Astrocyte of the cerebellum (primary cell): ENCODE measurements at regions not wholly inside any gene's neighbourhood (a gene's known extent, or its start where the extent isn't known, plus 50 kb on each side); places are given as distances from the start of the nearest gene placed in this dataset.
A peak's percentile ranks its signal among the peaks of the same experiment; 100 is the strongest.
"Not testable (repeated sequence)": the region's sequence is repeated elsewhere in the genome, so short reads cannot be mapped to it uniquely, and the experiment has no call there.

ENCODE experiments used
- DNase-seq: peaks from one replicate; pipeline ENCODE4 v3.0.0-alpha.2; 2011; ENCODE audit warnings: low read depth
- H3K4me3 ChIP-seq: 2 replicates; pipeline ENCODE4 v1.5.1; 2011; ENCODE audit warnings: mild to moderate bottlenecking, low read depth, low read length, moderate library complexity
- in situ Hi-C: cut with HindIII; loops from 2 replicates; pipeline ENCODE4 v1.10.0; 2017; ENCODE audit warnings: low sequenced_read_pairs
- TF ChIP-seq, protein P1 (sequence below): IDR thresholded peaks from 2 replicates; pipeline ENCODE4 v1.5.1; 2012; ENCODE audit warnings: low read length, low read depth, moderate library complexity, mild to moderate bottlenecking; ENCODE audit errors: missing control alignments

DNA sequence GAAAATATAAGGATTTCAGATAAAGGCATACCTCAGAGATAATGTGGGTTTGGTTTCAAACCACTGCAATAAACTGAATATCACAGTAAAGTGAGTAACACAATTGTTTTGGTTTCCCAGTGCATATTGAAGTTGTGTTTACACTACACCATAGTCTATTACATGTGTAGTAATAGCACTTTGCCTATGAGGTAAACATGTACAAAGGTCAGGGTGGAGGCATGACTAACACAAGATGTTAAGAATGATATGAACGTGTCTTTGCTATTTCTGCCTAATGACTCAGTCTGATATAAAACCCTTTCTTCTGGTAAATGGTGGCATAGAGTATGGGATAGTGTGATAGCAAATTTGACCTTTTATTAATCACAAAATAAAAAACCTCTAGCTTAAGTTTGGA lies 621.5 kb upstream of the ADGRL2 start:
- in situ Hi-C loops = no loop called here
- DNase-seq = no peak
- no peak overlapping the region for H3K4me3 ChIP-seq
- TF ChIP-seq, protein P1, sequence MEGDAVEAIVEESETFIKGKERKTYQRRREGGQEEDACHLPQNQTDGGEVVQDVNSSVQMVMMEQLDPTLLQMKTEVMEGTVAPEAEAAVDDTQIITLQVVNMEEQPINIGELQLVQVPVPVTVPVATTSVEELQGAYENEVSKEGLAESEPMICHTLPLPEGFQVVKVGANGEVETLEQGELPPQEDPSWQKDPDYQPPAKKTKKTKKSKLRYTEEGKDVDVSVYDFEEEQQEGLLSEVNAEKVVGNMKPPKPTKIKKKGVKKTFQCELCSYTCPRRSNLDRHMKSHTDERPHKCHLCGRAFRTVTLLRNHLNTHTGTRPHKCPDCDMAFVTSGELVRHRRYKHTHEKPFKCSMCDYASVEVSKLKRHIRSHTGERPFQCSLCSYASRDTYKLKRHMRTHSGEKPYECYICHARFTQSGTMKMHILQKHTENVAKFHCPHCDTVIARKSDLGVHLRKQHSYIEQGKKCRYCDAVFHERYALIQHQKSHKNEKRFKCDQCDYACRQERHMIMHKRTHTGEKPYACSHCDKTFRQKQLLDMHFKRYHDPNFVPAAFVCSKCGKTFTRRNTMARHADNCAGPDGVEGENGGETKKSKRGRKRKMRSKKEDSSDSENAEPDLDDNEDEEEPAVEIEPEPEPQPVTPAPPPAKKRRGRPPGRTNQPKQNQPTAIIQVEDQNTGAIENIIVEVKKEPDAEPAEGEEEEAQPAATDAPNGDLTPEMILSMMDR = no peak

DNA sequence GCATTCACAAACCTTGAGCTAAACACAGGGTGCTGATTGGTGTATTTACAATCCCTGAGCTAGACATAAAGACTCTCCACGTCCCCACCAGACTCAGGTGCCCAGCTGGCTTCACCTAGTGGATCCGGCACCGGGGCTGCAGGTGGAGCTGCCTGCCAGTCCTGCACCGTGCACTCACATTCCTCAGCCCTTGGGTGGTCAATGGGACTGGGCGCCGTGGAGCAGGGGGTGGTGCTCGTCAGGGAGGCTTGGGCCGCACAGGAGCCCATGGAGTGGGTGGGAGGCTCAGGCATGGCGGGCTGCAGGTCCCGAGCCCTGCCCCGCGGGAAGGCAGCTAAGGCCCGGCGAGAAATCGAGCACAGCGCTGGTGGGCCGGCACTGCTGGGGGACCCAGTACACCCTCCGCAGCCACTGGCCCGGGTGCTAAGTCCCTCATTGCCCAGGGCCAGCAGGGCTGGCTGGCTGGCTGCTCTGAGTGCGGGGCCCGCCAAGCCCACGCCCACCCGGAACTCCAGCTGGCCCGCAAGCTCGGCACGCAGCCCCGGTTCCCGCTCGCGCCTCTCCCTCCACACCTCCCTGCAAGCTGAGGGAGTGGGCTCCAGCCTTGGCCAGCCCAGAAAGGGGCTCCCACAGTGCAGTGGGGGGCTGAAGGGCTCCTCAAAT lies 622.2 kb upstream of the ADGRL2 start:
- H3K4me3 ChIP-seq, DNase-seq, in situ Hi-C loops: not testable (repeated sequence)

DNA sequence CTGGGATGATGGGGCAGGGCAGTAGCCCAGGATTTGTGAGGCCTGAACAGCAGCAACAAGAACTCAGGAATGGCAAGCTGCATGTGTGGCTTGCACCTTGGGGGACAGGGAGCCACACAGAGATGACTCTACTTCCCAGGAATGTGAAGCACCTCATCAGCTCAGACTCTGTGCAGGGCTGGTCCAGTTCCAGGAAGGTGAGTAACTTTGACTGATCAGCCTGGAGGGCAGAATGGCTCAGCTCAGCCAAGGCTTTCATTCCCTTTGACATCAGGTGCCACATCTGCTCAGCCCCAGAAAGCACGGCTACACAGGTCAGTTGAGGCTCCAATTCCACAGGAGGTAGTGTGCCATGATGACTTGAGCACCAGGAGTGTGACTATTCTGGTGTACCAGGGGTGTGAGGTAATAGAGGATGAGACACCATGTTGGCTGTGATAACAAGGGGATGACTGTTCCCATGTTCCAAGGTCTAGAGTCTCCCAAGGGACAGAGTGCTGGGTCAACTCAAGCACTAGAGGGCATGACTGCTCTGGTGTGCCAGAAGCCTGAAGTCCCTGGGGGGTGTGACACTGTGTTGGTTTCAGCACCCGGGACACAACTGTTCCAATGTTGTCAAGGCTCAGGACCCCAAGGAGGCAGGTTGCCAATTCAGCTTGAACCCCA lies 625.8 kb upstream of the ADGRL2 start:
- in situ Hi-C loops = no loop called here
- no peak overlapping the region for H3K4me3 ChIP-seq
- TF ChIP-seq, protein P1 = no peak
- DNase-seq = peak; percentile 53

DNA sequence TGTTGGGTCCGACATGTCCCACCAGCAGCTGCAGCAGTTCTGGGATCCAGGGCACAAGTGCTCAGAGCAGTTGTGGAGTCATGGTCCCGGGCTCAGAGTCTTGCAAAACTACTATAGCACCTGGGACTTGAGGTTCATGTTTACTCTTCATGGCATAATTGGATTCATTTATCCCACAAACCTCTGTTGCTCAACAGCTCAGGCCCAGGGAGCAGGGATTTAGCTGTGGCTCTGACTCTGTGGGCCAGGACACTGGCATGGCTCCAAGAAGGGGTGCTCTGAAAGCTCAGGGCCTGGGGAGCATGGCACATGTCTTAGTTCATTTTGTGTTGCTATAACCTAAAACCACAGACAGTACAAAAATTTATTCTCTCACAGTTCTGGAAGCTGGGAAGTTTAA lies 626.7 kb upstream of the ADGRL2 start:
- TF ChIP-seq, protein P1 = no peak
- DNase-seq = no peak
- no peak overlapping the region for H3K4me3 ChIP-seq

DNA sequence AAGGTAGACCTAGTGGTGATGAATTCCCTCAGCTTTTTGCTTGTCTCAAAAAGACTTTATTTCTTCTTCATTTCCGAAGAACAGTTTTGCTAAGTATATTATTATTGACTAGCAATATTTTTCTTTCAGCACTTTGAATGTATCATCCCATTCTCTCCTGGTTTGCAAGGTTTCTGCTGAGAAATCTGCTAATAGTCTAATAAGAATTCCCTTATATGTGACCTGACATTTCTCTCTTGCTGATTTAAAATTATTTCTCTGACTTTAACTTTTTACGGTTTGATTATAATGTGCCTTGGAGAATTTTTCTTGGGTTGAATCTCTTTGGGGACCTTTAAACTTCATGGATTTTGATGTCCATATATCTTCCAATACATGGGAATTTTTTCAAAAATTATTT lies 628.3 kb upstream of the ADGRL2 start:
- H3K4me3 ChIP-seq = no peak overlapping the region
- in situ Hi-C loops = no loop called here
- DNase-seq = no peak
- TF ChIP-seq, protein P1 = no peak

More for the DNA sequence above, 626.7 kb upstream of the ADGRL2 start:
- in situ Hi-C loops = no loop called here

DNA sequence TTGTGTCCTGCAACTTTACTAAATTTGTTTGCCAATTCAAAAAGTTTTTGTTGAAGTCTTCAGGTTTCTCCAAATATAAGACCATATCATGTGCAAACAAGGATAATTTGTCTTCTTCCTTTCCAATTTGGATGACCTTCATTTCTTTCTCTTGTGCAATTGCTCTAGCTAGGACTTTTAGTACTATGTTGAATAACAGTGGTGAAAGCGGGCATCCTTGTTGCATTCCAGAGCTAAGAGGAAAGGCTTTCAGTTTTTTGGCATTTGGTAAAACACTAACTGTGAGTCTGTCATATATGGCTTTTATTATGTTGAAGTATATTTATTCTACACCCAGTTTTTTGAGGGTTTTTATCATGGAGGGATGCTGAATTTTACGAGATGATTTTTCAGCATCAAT lies 630.0 kb upstream of the ADGRL2 start:
- in situ Hi-C loops = no loop called here
- H3K4me3 ChIP-seq = no peak overlapping the region
- TF ChIP-seq, protein P1 = no peak
- no peak for DNase-seq

DNA sequence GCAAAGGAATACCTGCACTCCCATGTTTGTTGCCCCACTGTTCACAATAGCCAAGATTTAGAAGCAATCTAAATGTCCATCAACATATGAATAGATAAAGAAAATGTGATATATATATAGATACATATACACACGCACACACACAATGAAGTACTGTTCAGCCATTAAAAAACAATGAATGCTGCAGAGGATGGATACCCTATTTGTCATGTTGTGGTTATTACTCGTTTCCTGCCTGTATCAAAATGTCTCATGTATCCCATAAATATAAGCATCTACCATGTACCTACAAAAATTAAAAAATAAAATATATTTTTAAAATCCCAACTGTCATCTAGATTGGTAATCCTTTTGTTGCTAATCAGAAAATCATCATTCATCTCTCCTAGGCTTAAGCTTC lies 634.8 kb upstream of the ADGRL2 start:
- TF ChIP-seq, protein P1 = no peak
- no peak overlapping the region for H3K4me3 ChIP-seq
- in situ Hi-C loops = no loop called here
- DNase-seq = no peak
